Stimulated activated CD4-positive, alpha-beta T cell treated with anti-CD3 and anti-CD28 coated beads, TNF-alpha, amount 100 ng/mL, for 48 hours (primary cell): ENCODE measurements at regions not wholly inside any gene's neighbourhood (a gene's known extent, or its start where the extent isn't known, plus 50 kb on each side); places are given as distances from the start of the nearest gene placed in this dataset.

Experiments
- DNase-seq, 3 donors: peaks; one replicate each; pipeline ENCODE4 v3.0.0-alpha.2; 2020; ENCODE audit warnings: low read depth in 3 of 3

GRCh38 chrX:13103914-13104274 lies 59.5 kb upstream of the FAM9C start:
- DNase-seq: no peak

DNA sequence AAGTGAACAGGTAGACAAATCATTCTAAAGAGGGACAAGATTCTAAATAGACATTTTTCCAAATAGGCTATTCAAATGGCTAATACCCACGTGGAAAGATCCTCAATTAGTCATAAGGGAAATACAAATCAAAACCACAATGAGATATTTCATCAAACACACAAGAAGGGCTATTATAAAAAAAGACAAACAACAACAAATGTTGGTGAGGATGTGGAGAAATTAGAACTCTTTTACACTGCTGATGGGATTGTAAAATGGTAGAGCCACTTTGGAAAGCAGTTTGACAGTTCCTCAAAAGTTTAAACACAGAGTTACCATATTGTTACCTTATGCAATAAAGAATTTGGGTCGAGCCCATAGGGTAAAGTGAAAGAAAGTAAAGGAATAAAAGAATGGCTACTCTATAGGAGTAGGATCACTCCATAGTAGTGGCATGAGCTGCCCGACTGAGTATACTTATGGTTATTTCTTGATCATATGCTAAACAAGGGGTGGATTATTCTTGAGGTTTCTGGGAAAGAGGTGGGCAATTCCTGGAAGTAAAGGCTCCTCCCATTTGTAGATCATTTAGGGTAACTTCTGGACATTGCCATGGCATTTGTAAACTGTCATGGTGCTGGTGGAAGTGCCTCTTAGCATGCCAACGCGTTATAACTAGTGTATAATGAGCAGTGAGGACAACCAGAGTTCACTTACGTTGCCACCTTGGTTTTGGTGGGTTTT lies 58.9 kb upstream of the FAM9C start:
- no peak for DNase-seq

- DNase-seq: no peak
These were observed 58.2 kb upstream of the FAM9C start for GRCh38 chrX:13102636-13103035.

DNA sequence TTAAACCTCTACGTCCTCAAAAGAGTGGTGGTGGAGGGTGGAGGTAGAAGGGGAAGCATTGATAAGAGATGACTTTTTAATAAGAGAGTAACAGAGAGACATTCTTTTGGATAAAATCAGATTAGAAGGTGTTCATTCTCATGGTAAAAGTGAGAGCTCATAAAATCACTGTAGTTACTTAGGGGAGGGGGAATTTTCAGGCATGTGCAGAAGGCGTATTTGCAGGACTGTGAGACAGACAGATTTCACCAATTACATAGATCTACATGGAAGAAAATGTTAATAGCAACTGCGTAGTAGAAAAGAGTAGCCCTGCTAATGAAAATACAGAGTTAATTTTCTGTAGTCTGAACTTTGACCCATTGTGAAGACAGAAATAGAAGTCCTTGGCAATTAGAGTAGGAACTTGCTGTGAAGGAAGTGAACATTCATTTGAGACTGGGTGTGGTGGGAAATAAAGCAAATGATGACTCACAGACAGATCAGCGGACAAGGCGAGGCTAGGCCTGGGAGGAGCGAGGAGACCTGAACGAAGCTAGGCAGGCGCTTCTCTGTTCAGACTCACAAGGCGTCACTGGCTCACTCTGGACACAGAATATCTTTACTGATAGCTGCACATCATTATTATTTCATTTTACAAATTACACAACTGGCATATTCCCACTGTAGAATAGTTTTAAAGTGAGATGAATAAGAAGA lies 57.2 kb upstream of the FAM9C start:
- no peak for DNase-seq

GRCh38 chrX:13099121-13099520 lies 54.7 kb upstream of the FAM9C start:
- no peak for DNase-seq

GRCh38 chrX:13096728-13097127 lies 52.3 kb upstream of the FAM9C start:
- no peak for DNase-seq

GRCh38 chrX:13094828-13095341 lies 50.5 kb upstream of the FAM9C start:
- DNase-seq: no peak

DNA sequence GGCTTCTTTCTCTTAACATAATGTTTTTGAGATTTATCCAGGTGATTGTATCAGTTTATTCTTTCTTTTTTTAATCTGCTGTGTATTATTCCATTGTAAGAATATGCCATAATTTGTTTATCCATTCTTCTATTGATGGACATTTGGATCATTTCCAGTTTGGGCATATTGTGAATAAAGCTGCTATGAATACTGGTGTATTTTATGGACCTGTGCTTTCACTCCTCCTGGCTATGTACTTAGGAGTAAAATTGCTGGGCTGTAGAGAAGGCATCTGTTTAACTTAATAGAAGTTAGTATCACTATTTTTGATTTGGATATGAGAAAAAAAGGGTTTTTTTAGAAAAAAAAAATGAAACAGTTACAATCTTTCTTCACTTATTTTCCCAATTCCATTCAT lies 50.0 kb upstream of the FAM9C start:
- DNase-seq: no peak
